ENCODE measurements at regions not wholly inside any gene's neighbourhood (a gene's known extent, or its start where the extent isn't known, plus 50 kb on each side); places are given as distances from the start of the nearest gene placed in this dataset.

DNA sequence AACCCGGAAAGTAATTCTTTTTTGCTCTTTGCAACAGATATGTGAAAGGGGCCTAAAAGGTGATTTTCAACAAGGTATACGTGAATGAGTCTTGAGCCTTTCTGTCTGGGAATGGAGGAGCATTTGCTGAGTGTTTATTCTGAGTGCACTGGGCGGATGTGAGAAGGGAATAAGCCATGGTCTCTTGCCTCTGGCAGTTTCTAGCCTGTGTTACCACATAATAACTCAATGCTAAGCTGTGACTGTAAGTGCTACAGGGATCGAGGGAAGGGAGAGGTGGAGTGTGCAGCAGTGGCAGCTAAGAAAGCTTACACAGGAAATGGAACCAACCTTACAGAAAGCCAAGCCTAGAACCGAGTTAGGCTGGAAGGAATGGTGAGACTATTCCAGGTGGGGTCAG is 444.3 kb downstream of the SLC4A3 start:
- ChIA-PET CTCF (no interaction called here), POLR2A (no interaction called here)
- H3K27ac ChIP-seq (ENCODE audit: extremely low read depth, low read depth, low read length), result no peak overlapping the region
- H3K9me3 ChIP-seq (ENCODE audit: control insufficient read depth, insufficient read depth, low read depth, low read length), result no peaks in the 10 kb centered on the region
- H3K4me1 ChIP-seq (ENCODE audit: control insufficient read depth, insufficient read depth, low read length), result peaks cover 2% of the 10 kb centered on the region; the same call in 1 of the 2 replicates
- no peak overlapping the region for H3K4me3 ChIP-seq (ENCODE audit: low read depth, low read length)
- no peaks in the 10 kb centered on the region for H3K36me3 ChIP-seq (ENCODE audit: control insufficient read depth in 2 of 2, insufficient read depth in 1 of 2, low read length in 2 of 2)
- no peak for TF ChIP-seq ZNF580 (tag by site-specific recombination; IDR thresholded peaks at IDR 0.05)
- no peak for TF ChIP-seq ZNF558 (tag by site-specific recombination; IDR thresholded peaks at IDR 0.05)
- no peak for TF ChIP-seq ZNF404 (tag by site-specific recombination; IDR thresholded peaks at IDR 0.05)
- TF ChIP-seq, protein P1, sequence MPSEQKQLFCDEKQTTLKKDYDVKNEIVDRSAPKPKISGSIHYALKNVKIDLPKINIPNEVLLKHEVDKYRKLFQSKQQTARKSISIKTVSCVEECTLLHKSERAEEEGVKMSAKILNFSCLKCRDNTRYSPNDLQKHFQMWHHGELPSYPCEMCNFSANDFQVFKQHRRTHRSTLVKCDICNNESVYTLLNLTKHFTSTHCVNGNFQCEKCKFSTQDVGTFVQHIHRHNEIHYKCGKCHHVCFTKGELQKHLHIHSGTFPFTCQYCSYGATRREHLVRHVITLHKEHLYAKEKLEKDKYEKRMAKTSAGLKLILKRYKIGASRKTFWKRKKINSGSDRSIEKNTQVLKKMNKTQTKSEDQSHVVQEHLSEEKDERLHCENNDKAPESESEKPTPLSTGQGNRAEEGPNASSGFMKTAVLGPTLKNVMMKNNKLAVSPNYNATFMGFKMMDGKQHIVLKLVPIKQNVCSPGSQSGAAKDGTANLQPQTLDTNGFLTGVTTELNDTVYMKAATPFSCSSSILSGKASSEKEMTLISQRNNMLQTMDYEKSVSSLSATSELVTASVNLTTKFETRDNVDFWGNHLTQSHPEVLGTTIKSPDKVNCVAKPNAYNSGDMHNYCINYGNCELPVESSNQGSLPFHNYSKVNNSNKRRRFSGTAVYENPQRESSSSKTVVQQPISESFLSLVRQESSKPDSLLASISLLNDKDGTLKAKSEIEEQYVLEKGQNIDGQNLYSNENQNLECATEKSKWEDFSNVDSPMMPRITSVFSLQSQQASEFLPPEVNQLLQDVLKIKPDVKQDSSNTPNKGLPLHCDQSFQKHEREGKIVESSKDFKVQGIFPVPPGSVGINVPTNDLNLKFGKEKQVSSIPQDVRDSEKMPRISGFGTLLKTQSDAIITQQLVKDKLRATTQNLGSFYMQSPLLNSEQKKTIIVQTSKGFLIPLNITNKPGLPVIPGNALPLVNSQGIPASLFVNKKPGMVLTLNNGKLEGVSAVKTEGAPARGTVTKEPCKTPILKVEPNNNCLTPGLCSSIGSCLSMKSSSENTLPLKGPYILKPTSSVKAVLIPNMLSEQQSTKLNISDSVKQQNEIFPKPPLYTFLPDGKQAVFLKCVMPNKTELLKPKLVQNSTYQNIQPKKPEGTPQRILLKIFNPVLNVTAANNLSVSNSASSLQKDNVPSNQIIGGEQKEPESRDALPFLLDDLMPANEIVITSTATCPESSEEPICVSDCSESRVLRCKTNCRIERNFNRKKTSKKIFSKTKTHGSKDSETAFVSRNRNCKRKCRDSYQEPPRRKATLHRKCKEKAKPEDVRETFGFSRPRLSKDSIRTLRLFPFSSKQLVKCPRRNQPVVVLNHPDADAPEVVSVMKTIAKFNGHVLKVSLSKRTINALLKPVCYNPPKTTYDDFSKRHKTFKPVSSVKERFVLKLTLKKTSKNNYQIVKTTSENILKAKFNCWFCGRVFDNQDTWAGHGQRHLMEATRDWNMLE (tag by site-specific recombination; conservative IDR thresholded peaks at IDR 0.05; ENCODE audit: low read depth), result no peak
- TF ChIP-seq ZNF707 (tag by site-specific recombination; IDR thresholded peaks at IDR 0.05), result no peak
- TF ChIP-seq ZNF654 (tag by site-specific recombination; IDR thresholded peaks at IDR 0.05; ENCODE audit: low read depth), result no peak
- no peak for TF ChIP-seq ZNF302 (tag by site-specific recombination; IDR thresholded peaks at IDR 0.05; ENCODE audit: low read depth)
- TF ChIP-seq, protein P2, sequence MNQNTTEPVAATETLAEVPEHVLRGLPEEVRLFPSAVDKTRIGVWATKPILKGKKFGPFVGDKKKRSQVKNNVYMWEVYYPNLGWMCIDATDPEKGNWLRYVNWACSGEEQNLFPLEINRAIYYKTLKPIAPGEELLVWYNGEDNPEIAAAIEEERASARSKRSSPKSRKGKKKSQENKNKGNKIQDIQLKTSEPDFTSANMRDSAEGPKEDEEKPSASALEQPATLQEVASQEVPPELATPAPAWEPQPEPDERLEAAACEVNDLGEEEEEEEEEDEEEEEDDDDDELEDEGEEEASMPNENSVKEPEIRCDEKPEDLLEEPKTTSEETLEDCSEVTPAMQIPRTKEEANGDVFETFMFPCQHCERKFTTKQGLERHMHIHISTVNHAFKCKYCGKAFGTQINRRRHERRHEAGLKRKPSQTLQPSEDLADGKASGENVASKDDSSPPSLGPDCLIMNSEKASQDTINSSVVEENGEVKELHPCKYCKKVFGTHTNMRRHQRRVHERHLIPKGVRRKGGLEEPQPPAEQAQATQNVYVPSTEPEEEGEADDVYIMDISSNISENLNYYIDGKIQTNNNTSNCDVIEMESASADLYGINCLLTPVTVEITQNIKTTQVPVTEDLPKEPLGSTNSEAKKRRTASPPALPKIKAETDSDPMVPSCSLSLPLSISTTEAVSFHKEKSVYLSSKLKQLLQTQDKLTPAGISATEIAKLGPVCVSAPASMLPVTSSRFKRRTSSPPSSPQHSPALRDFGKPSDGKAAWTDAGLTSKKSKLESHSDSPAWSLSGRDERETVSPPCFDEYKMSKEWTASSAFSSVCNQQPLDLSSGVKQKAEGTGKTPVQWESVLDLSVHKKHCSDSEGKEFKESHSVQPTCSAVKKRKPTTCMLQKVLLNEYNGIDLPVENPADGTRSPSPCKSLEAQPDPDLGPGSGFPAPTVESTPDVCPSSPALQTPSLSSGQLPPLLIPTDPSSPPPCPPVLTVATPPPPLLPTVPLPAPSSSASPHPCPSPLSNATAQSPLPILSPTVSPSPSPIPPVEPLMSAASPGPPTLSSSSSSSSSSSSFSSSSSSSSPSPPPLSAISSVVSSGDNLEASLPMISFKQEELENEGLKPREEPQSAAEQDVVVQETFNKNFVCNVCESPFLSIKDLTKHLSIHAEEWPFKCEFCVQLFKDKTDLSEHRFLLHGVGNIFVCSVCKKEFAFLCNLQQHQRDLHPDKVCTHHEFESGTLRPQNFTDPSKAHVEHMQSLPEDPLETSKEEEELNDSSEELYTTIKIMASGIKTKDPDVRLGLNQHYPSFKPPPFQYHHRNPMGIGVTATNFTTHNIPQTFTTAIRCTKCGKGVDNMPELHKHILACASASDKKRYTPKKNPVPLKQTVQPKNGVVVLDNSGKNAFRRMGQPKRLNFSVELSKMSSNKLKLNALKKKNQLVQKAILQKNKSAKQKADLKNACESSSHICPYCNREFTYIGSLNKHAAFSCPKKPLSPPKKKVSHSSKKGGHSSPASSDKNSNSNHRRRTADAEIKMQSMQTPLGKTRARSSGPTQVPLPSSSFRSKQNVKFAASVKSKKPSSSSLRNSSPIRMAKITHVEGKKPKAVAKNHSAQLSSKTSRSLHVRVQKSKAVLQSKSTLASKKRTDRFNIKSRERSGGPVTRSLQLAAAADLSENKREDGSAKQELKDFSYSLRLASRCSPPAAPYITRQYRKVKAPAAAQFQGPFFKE (tag by site-specific recombination; IDR thresholded peaks at IDR 0.05; ENCODE audit: borderline replicate concordance), result no peak
- no peak for TF ChIP-seq ZNF248 (tag by site-specific recombination; IDR thresholded peaks at IDR 0.05)
- TF ChIP-seq ZNF626 (tag by site-specific recombination; IDR thresholded peaks at IDR 0.05), result no peak

DNA sequence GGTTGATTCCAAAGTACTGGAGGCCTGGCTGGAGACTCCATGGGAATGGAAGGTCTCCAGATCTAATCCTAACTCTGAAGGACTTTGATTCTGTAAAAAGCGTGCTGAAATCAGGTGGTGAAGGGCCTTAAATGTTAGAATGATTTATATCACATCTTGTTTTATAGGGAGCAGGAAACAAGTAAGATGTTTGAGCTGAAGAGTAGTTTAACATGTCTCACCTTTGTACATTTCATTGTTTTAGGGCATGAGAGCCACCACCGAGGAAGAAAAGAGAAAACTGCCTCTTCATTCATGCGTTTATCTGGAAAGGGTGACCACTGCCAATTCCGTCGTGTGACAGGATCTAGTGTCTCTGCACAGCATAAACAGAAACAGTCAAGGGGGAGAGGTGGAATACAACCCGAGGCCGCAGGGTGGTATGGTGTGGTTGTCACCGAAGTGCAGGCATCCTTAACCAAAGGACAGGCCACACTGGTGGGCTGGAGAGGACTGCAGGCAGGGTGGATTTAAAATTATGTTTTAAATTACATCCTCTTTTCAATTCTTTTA is 445.3 kb downstream of the SLC4A3 start:
- Histone ChIP-seq H3K36me3 (ENCODE audit: control insufficient read depth in 2 of 2, insufficient read depth in 1 of 2, low read length in 2 of 2) (no peaks in the 10 kb centered on the region), H3K27ac (ENCODE audit: extremely low read depth, low read depth, low read length) (no peak overlapping the region), H3K4me1 (ENCODE audit: control insufficient read depth, insufficient read depth, low read length) (peaks cover 2% of the 10 kb centered on the region; the same call in 1 of the 2 replicates), H3K9me3 (ENCODE audit: control insufficient read depth, insufficient read depth, low read depth, low read length) (no peaks in the 10 kb centered on the region), H3K4me3 (ENCODE audit: low read depth, low read length) (no peak overlapping the region)
- ChIA-PET CTCF (interaction anchor here (0.5 kb wide), 1 partner anchor 479 kb away, joined by 4 read pairs; no protein-coding TSS in a partner anchor), POLR2A (no interaction called here)
- no peak for TF ChIP-seq ZNF211 (tag by site-specific recombination; IDR thresholded peaks at IDR 0.05; ENCODE audit: low read depth)
- no peak for TF ChIP-seq ZNF560 (tag by site-specific recombination; IDR thresholded peaks at IDR 0.05; ENCODE audit: borderline replicate concordance)
- no peak for TF ChIP-seq ZNF530 (tag by site-specific recombination; IDR thresholded peaks at IDR 0.05; ENCODE audit: low read depth)
- no peak for TF ChIP-seq YY1 (tag by site-specific recombination; IDR thresholded peaks at IDR 0.05)
- no peak for TF ChIP-seq ZNF223 (tag by site-specific recombination; IDR thresholded peaks at IDR 0.05)
